DND-41 (cell line): ENCODE measurements at regions not wholly inside any gene's neighbourhood (a gene's known extent, or its start where the extent isn't known, plus 50 kb on each side); places are given as distances from the start of the nearest gene placed in this dataset.

ENCODE experiments used
- ATAC-seq: fragments of 200-7000 bp; cut with Tn5 transposase; 3 replicates; pipeline ENCODE4 v1.9.1; 2021; ENCODE audit warnings: low read depth; ENCODE audit not compliant: insufficient read depth
- DNase-seq: peaks from one replicate; pipeline ENCODE4 v3.0.0-alpha.2; 2020
- H2AFZ ChIP-seq: 2 replicates; pipeline ENCODE4 v1.6.0; 2012; ENCODE audit warnings: low read depth, low read length
- H3K27ac ChIP-seq: 2 replicates; pipeline ENCODE4 v1.5.1; 2012; ENCODE audit warnings: low read length, inconsistent platforms
- H3K27me3 ChIP-seq: fragments of 200-600 bp; sonication (generic); 2 replicates; pipeline ENCODE4 v1.6.0; 2012; ENCODE audit warnings: low read length, mild to moderate bottlenecking, inconsistent platforms; ENCODE audit not compliant: insufficient read depth, poor library complexity
- H3K36me3 ChIP-seq: 2 replicates; pipeline ENCODE4 v1.5.1; 2012; ENCODE audit warnings: low read length, inconsistent platforms; ENCODE audit not compliant: insufficient read depth
- H3K4me1 ChIP-seq: 2 replicates; pipeline ENCODE4 v1.5.1; 2012; ENCODE audit warnings: mild to moderate bottlenecking, low read length; ENCODE audit not compliant: insufficient read depth
- H3K4me2 ChIP-seq: 2 replicates; pipeline ENCODE4 v1.6.0; 2012; ENCODE audit warnings: mild to moderate bottlenecking, moderate library complexity, low read length, inconsistent platforms; ENCODE audit not compliant: insufficient read depth
- H3K4me3 ChIP-seq, 2 experiments: fragments of 200-600 bp in 1 of 2; shearing (Covaris generic) in 1 of 2; 2 replicates each; pipeline ENCODE4 v1.5.1; 2012 to 2016; ENCODE audit warnings: inconsistent platforms in 2 of 2, low read length in 2 of 2, mild to moderate bottlenecking in 2 of 2, low read depth in 1 of 2, moderate library complexity in 1 of 2
- H3K79me2 ChIP-seq: 2 replicates; pipeline ENCODE4 v1.6.0; 2012; ENCODE audit warnings: low read length, inconsistent platforms; ENCODE audit not compliant: insufficient read depth
- H3K9ac ChIP-seq: 2 replicates; pipeline ENCODE4 v1.6.0; 2012; ENCODE audit warnings: low read depth, mild to moderate bottlenecking, inconsistent platforms, low read length, moderate library complexity
- H3K9me3 ChIP-seq: 2 replicates; pipeline ENCODE4 v1.5.1; 2012; ENCODE audit warnings: low read length, moderate library complexity, mild to moderate bottlenecking, inconsistent platforms; ENCODE audit not compliant: insufficient read depth, severe bottlenecking
- H4K20me1 ChIP-seq: 2 replicates; pipeline ENCODE4 v1.6.0; 2012; ENCODE audit warnings: low read length; ENCODE audit not compliant: insufficient read depth
- CTCF ChIP-seq: IDR thresholded peaks from 2 replicates; pipeline ENCODE4 v1.5.1; 2012; ENCODE audit warnings: borderline replicate concordance, low read length, moderate library complexity, mild to moderate bottlenecking; ENCODE audit not compliant: poor library complexity, severe bottlenecking; ENCODE audit errors: extremely low read depth
- EZH2 ChIP-seq: IDR thresholded peaks from 3 replicates; pipeline ENCODE4 v1.6.1; 2012; ENCODE audit warnings: borderline replicate concordance, low read depth, mild to moderate bottlenecking, moderate library complexity, low read length, inconsistent platforms; ENCODE audit not compliant: severe bottlenecking

GRCh38 chr1:82185084-82185483 is 384.4 kb downstream of the ADGRL2 start:
- H3K36me3 ChIP-seq = no peaks in the 10 kb centered on the region
- no peaks in the 10 kb centered on the region for H3K79me2 ChIP-seq
- no peak overlapping the region for H3K4me3 ChIP-seq
- H3K27me3 ChIP-seq = no peaks in the 10 kb centered on the region
- TF ChIP-seq CTCF = no peak
- TF ChIP-seq EZH2 = no peak
- H3K4me2 ChIP-seq = no peak overlapping the region
- DNase-seq (no peak), ATAC-seq (no peak)
- no peaks in the 10 kb centered on the region for H4K20me1 ChIP-seq
- no peak overlapping the region for H3K9ac ChIP-seq
- no peaks in the 10 kb centered on the region for H3K4me1 ChIP-seq
- H3K9me3 ChIP-seq = no peaks in the 10 kb centered on the region
- H3K27ac ChIP-seq = no peak overlapping the region
- H2AFZ ChIP-seq = no peak overlapping the region

- no peaks in the 10 kb centered on the region for H3K9me3 ChIP-seq
- H3K79me2 ChIP-seq = no peaks in the 10 kb centered on the region
- no peak overlapping the region for H3K27ac ChIP-seq
- no peak overlapping the region for H3K4me2 ChIP-seq
- no peak for DNase-seq
- H3K27me3 ChIP-seq = no peaks in the 10 kb centered on the region
- TF ChIP-seq EZH2 (no peak), CTCF (no peak)
- ATAC-seq = no peak
- no peaks in the 10 kb centered on the region for H3K4me1 ChIP-seq
- H3K36me3 ChIP-seq = no peaks in the 10 kb centered on the region
- H3K9ac ChIP-seq = no peak overlapping the region
- H4K20me1 ChIP-seq = no peaks in the 10 kb centered on the region
- H2AFZ ChIP-seq = no peak overlapping the region
- H3K4me3 ChIP-seq = no peak overlapping the region
These were observed 381.1 kb downstream of the ADGRL2 start for GRCh38 chr1:82181846-82182245.

- Histone ChIP-seq H3K27me3 (no peaks in the 10 kb centered on the region), H2AFZ (no peak overlapping the region), H3K4me2 (no peak overlapping the region), H3K4me1 (no peaks in the 10 kb centered on the region), H3K36me3 (no peaks in the 10 kb centered on the region), H3K9me3 (no peaks in the 10 kb centered on the region), H4K20me1 (no peaks in the 10 kb centered on the region), H3K9ac (no peak overlapping the region), H3K79me2 (no peaks in the 10 kb centered on the region), H3K4me3 (no peak overlapping the region), H3K27ac (no peak overlapping the region)
- TF ChIP-seq CTCF = no peak
- TF ChIP-seq EZH2 = no peak
- DNase-seq (no peak), ATAC-seq (no peak)
These were observed 378.4 kb downstream of the ADGRL2 start for GRCh38 chr1:82179131-82179530.

GRCh38 chr1:82177192-82177591 is 376.5 kb downstream of the ADGRL2 start:
- ATAC-seq (no peak), DNase-seq (no peak)
- Histone ChIP-seq H3K9ac (no peak overlapping the region), H3K4me3 (no peak overlapping the region), H4K20me1 (no peaks in the 10 kb centered on the region), H3K4me2 (no peak overlapping the region), H3K27ac (no peak overlapping the region), H3K27me3 (no peaks in the 10 kb centered on the region), H3K4me1 (no peaks in the 10 kb centered on the region), H3K79me2 (no peaks in the 10 kb centered on the region), H3K9me3 (peaks cover 5% of the 10 kb centered on the region), H2AFZ (no peak overlapping the region), H3K36me3 (no peaks in the 10 kb centered on the region)
- TF ChIP-seq EZH2 = no peak
- no peak for TF ChIP-seq CTCF
